HepG2 (cell line): ENCODE measurements at regions not wholly inside any gene's neighbourhood (a gene's known extent, or its start where the extent isn't known, plus 50 kb on each side); places are given as distances from the start of the nearest gene placed in this dataset.

Experiments
- ATAC-seq: fragments of 200-7000 bp; cut with Tn5 transposase; 3 replicates; pipeline ENCODE4 v1.9.1; 2020; ENCODE audit warnings: mild to moderate bottlenecking, moderate library complexity
- BruUV-seq: library from RNA; stranded (reverse); fragments of 400-500 nt; replicated peaks from 2 replicates; lab custom pipeline; 2021; lab: Mats Ljungman, UMichigan
- CTCF ChIA-PET: fragments of 300-600 bp; formaldehyde crosslinking; extraction: SDS; loops from one replicate; lab custom pipeline; 2021; ENCODE audit warnings: low total read pairs, inconsistent platforms, low intra/inter-chr PET ratio; lab: Yijun Ruan, JAX
- POLR2A ChIA-PET: fragments of 350-600 bp; sonication (Branson Sonifier 250); formaldehyde crosslinking; loops from one replicate; lab custom pipeline; 2020; ENCODE audit warnings: antibody characterized with exemption, inconsistent platforms; lab: Yijun Ruan, JAX
- DNase-seq: peaks from one replicate; pipeline ENCODE4 v3.0.0-alpha.2; 2015; ENCODE audit warnings: low spot score
- FAIRE-seq: peaks from 3 replicates; lab custom pipeline; 2011; peaks lifted over from hg19 to GRCh38; lab: Jason Lieb, UNC
- H2AFZ ChIP-seq: one replicate; pipeline ENCODE4 v1.6.1; 2011; ENCODE audit warnings: low read length, inconsistent platforms
- H3K27ac ChIP-seq: fragments of 300-600 bp; 3 replicates; pipeline ENCODE4 v1.8.0; 2011; ENCODE audit warnings: mixed run types, mild to moderate bottlenecking, mixed read lengths, low read length, inconsistent platforms; ENCODE audit not compliant: insufficient read depth; ENCODE audit errors: extremely low read length
- H3K27me3 ChIP-seq, 2 experiments: fragments of 200-600 bp in 1 of 2; 2 replicates in 1 of 2; 3 replicates in 1 of 2; pipeline versions ENCODE4 v1.6.0 to v1.8.0; 2011; ENCODE audit warnings: low read length in 2 of 2, mild to moderate bottlenecking in 2 of 2, moderate library complexity in 2 of 2, inconsistent platforms in 1 of 2; ENCODE audit not compliant: insufficient read depth in 2 of 2, control insufficient read depth in 1 of 2
- H3K36me3 ChIP-seq, 2 experiments: fragments of 200-600 bp in 1 of 2; replicated peaks in 1 of 2; 2 replicates in 1 of 2; 3 replicates in 1 of 2; pipeline versions ENCODE4 v1.5.1 to v1.8.0; 2011; ENCODE audit warnings: low read length in 2 of 2, inconsistent platforms in 1 of 2; ENCODE audit not compliant: insufficient read depth in 2 of 2, control insufficient read depth in 1 of 2
- H3K4me1 ChIP-seq: 2 replicates; pipeline ENCODE4 v1.5.1; 2012; ENCODE audit warnings: low read length, inconsistent platforms; ENCODE audit not compliant: insufficient read depth
- H3K4me2 ChIP-seq: 2 replicates; pipeline ENCODE4 v1.6.0; 2011; ENCODE audit warnings: low read depth, low read length, inconsistent platforms
- H3K4me3 ChIP-seq, 3 experiments: fragments of 200-600 bp in 1 of 3; sonication (generic), shearing (Covaris generic) in 1 of 3; replicated peaks in 1 of 3; 2 replicates each; pipeline ENCODE4 v1.5.1; 2011 to 2016; ENCODE audit warnings: low read length in 3 of 3, inconsistent platforms in 2 of 3, low read depth in 2 of 3, mild to moderate bottlenecking in 2 of 3, control low read depth in 1 of 3, mixed read lengths in 1 of 3; ENCODE audit not compliant: insufficient read depth in 1 of 3
- H3K79me2 ChIP-seq: one replicate; pipeline ENCODE4 v1.6.1; 2011; ENCODE audit warnings: low read length, inconsistent platforms; ENCODE audit not compliant: insufficient read depth
- H3K9ac ChIP-seq: 2 replicates; pipeline ENCODE4 v1.6.0; 2011; ENCODE audit warnings: mild to moderate bottlenecking, low read depth, low read length, inconsistent platforms; ENCODE audit not compliant: insufficient read depth
- H3K9me3 ChIP-seq: 2 replicates; pipeline ENCODE4 v1.5.1; 2012; ENCODE audit warnings: mild to moderate bottlenecking, low read length
- H4K20me1 ChIP-seq: 2 replicates; pipeline ENCODE4 v1.6.0; 2011; ENCODE audit warnings: inconsistent platforms, mild to moderate bottlenecking, low read length, moderate library complexity; ENCODE audit not compliant: insufficient read depth
- ATF1 ChIP-seq: IDR thresholded peaks from 2 replicates; pipeline ENCODE4 v1.6.1; 2016; ENCODE audit warnings: mild to moderate bottlenecking, control low read depth
- MIXL1 ChIP-seq: IDR thresholded peaks from 2 replicates; pipeline ENCODE4 v1.6.1; 2016
- NR2F2 ChIP-seq: IDR thresholded peaks from 2 replicates; pipeline ENCODE4 v1.6.1; 2012; ENCODE audit warnings: low read depth, inconsistent platforms, borderline replicate concordance
- RAD21 ChIP-seq: fragments of 450-650 bp; formaldehyde crosslinking; IDR thresholded peaks from 2 replicates; pipeline ENCODE4 v1.5.0; 2020; ENCODE audit warnings: mild to moderate bottlenecking
- SAP130 ChIP-seq: IDR thresholded peaks from 2 replicates; pipeline ENCODE4 v1.6.1; 2016; ENCODE audit warnings: low read depth
- STAG1 ChIP-seq: sonication (generic); formaldehyde crosslinking; IDR thresholded peaks from 2 replicates; pipeline ENCODE4 v1.4.0; 2020; ENCODE audit warnings: missing genetic modification reagents
- ZC3H4 ChIP-seq: sonication (generic); formaldehyde crosslinking; IDR thresholded peaks from 2 replicates; pipeline ENCODE4 v1.4.0; 2020; ENCODE audit warnings: missing genetic modification reagents, borderline replicate concordance
- ZNF20 ChIP-seq: sonication (generic); formaldehyde crosslinking; IDR thresholded peaks from 2 replicates; pipeline ENCODE4 v1.4.0; 2020; ENCODE audit warnings: mild to moderate bottlenecking, moderate library complexity, missing genetic modification reagents
- ZNF44 ChIP-seq: sonication (generic); formaldehyde crosslinking; IDR thresholded peaks from 2 replicates; pipeline ENCODE4 v1.5.1; 2020; ENCODE audit warnings: mild to moderate bottlenecking, missing genetic modification reagents
- ZNF670 ChIP-seq: sonication (generic); formaldehyde crosslinking; IDR thresholded peaks from 2 replicates; pipeline ENCODE4 v1.8.0; 2022; ENCODE audit warnings: mild to moderate bottlenecking, missing genetic modification reagents, borderline replicate concordance
- ZNF713 ChIP-seq: sonication (generic); formaldehyde crosslinking; IDR thresholded peaks from 2 replicates; pipeline ENCODE4 v1.4.0; 2020; ENCODE audit warnings: mild to moderate bottlenecking, missing genetic modification reagents
- WGBS: methylation state at CpG from one replicate; pipeline ENCODE4 v1.1.6; 2017; ENCODE audit warnings: low lambda C conversion rate; 5-methylcytosine and 5-hydroxymethylcytosine counted together
- in situ Hi-C: cut with HindIII; loops from 2 replicates; pipeline ENCODE4 v1.10.0; 2017; ENCODE audit warnings: low pct_unique_long_range_greater_than_20kb; ENCODE audit not compliant: extremely low pct_ligation_motif_present
- intact Hi-C: fragments of 100-400 bp; cut with micrococcal nuclease; formaldehyde crosslinking; loops from one replicate; pipeline ENCODE4 v1.10.0; 2022; ENCODE audit not compliant: unreplicated experiment
- TF ChIP-seq, protein P1 (sequence below): sonication (generic); formaldehyde crosslinking; IDR thresholded peaks from 2 replicates; pipeline ENCODE4 v1.8.1; 2023; ENCODE audit warnings: mild to moderate bottlenecking, missing genetic modification reagents
- TF ChIP-seq, protein P2 (sequence below): sonication (generic); formaldehyde crosslinking; IDR thresholded peaks from 2 replicates; pipeline ENCODE4 v1.5.0; 2020; ENCODE audit warnings: mild to moderate bottlenecking, missing genetic modification reagents, moderate library complexity
- TF ChIP-seq, protein P3 (sequence below): sonication (generic); formaldehyde crosslinking; IDR thresholded peaks from 2 replicates; pipeline ENCODE4 v1.4.0; 2020; ENCODE audit warnings: low read depth, missing genetic modification reagents
- TF ChIP-seq, protein P4 (sequence below): sonication (generic); formaldehyde crosslinking; IDR thresholded peaks from 2 replicates; pipeline ENCODE4 v1.4.0; 2020; ENCODE audit warnings: missing genetic modification reagents
- TF ChIP-seq, protein P5 (sequence below): IDR thresholded peaks from 2 replicates; pipeline ENCODE4 v1.6.1; 2016; ENCODE audit warnings: control low read depth

DNA sequence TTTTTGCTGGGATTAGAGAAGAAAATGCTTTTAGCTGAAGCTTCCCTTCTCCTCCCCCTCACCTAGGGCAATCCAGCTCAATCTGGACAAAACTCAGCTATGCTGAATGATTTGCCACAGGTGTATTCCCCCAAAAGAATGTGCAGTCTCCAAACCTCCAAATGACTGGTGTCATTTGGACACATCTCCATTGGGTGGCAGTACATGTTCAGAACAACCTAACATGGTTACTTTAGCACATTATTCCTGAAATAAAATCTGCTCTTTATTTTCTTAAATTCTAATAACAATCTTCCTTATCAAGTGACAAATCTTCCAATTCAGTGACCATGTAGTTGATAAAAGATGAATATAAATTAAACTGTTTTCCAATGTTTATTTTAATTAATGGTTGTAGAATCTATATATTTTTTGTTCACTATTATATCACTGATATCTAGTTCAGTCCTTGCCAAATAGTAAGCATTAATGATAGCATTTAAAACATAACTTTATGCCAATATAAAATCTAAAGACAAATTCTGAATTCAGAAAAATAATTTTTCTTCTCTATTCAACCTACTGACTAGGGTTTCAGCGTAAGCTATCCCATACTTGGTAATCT is 61.3 kb upstream of the MOCS2 start:
- ATAC-seq, result peak; percentile 72
- peak; percentile 70 for FAIRE-seq
- TF ChIP-seq NR2F2, result no peak
- TF ChIP-seq RAD21 (CRISPR knock-in tag), result peak; percentile 38; the same call in 1 of the 2 replicates
- TF ChIP-seq, protein P1, sequence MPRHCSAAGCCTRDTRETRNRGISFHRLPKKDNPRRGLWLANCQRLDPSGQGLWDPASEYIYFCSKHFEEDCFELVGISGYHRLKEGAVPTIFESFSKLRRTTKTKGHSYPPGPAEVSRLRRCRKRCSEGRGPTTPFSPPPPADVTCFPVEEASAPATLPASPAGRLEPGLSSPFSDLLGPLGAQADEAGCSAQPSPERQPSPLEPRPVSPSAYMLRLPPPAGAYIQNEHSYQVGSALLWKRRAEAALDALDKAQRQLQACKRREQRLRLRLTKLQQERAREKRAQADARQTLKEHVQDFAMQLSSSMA (CRISPR knock-in tag), result no peak
- TF ChIP-seq ZC3H4 (CRISPR knock-in tag), result no peak
- TF ChIP-seq, protein P2, sequence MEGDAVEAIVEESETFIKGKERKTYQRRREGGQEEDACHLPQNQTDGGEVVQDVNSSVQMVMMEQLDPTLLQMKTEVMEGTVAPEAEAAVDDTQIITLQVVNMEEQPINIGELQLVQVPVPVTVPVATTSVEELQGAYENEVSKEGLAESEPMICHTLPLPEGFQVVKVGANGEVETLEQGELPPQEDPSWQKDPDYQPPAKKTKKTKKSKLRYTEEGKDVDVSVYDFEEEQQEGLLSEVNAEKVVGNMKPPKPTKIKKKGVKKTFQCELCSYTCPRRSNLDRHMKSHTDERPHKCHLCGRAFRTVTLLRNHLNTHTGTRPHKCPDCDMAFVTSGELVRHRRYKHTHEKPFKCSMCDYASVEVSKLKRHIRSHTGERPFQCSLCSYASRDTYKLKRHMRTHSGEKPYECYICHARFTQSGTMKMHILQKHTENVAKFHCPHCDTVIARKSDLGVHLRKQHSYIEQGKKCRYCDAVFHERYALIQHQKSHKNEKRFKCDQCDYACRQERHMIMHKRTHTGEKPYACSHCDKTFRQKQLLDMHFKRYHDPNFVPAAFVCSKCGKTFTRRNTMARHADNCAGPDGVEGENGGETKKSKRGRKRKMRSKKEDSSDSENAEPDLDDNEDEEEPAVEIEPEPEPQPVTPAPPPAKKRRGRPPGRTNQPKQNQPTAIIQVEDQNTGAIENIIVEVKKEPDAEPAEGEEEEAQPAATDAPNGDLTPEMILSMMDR (CRISPR knock-in tag), result peak; percentile 74
- TF ChIP-seq ZNF670 (CRISPR knock-in tag), result no peak
- TF ChIP-seq, protein P3, sequence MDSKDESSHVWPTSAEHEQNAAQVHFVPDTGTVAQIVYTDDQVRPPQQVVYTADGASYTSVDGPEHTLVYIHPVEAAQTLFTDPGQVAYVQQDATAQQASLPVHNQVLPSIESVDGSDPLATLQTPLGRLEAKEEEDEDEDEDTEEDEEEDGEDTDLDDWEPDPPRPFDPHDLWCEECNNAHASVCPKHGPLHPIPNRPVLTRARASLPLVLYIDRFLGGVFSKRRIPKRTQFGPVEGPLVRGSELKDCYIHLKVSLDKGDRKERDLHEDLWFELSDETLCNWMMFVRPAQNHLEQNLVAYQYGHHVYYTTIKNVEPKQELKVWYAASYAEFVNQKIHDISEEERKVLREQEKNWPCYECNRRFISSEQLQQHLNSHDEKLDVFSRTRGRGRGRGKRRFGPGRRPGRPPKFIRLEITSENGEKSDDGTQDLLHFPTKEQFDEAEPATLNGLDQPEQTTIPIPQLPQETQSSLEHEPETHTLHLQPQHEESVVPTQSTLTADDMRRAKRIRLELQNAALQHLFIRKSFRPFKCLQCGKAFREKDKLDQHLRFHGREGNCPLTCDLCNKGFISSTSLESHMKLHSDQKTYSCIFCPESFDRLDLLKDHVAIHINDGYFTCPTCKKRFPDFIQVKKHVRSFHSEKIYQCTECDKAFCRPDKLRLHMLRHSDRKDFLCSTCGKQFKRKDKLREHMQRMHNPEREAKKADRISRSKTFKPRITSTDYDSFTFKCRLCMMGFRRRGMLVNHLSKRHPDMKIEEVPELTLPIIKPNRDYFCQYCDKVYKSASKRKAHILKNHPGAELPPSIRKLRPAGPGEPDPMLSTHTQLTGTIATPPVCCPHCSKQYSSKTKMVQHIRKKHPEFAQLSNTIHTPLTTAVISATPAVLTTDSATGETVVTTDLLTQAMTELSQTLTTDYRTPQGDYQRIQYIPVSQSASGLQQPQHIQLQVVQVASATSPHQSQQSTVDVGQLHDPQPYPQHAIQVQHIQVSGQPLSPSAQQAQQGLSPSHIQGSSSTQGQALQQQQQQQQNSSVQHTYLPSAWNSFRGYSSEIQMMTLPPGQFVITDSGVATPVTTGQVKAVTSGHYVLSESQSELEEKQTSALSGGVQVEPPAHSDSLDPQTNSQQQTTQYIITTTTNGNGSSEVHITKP (CRISPR knock-in tag), result no peak
- TF ChIP-seq SAP130, result no peak
- no peak for TF ChIP-seq MIXL1
- TF ChIP-seq ZNF713, result no peak
- TF ChIP-seq, protein P4, sequence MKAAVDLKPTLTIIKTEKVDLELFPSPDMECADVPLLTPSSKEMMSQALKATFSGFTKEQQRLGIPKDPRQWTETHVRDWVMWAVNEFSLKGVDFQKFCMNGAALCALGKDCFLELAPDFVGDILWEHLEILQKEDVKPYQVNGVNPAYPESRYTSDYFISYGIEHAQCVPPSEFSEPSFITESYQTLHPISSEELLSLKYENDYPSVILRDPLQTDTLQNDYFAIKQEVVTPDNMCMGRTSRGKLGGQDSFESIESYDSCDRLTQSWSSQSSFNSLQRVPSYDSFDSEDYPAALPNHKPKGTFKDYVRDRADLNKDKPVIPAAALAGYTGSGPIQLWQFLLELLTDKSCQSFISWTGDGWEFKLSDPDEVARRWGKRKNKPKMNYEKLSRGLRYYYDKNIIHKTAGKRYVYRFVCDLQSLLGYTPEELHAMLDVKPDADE (CRISPR knock-in tag), result no peak
- TF ChIP-seq STAG1, result peak; percentile 84
- no peak for TF ChIP-seq ATF1
- no peak for TF ChIP-seq ZNF44 (CRISPR knock-in tag)
- no peak for TF ChIP-seq ZNF20
- TF ChIP-seq, protein P5, sequence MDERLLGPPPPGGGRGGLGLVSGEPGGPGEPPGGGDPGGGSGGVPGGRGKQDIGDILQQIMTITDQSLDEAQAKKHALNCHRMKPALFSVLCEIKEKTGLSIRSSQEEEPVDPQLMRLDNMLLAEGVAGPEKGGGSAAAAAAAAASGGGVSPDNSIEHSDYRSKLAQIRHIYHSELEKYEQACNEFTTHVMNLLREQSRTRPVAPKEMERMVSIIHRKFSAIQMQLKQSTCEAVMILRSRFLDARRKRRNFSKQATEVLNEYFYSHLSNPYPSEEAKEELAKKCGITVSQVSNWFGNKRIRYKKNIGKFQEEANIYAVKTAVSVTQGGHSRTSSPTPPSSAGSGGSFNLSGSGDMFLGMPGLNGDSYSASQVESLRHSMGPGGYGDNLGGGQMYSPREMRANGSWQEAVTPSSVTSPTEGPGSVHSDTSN (CRISPR knock-in tag), result no peak

More for the DNA sequence above, 61.3 kb upstream of the MOCS2 start:
- DNase-seq, result peak; percentile 23
- Histone ChIP-seq H3K36me3 (no peaks in the 10 kb centered on the region), H3K27me3 (no peaks in the 10 kb centered on the region; a peak in 2 of 5 replicates), H3K4me1 (no peaks in the 10 kb centered on the region), H3K4me3 (no peak overlapping the region), H3K9ac (no peak overlapping the region), H3K9me3 (no peaks in the 10 kb centered on the region), H3K79me2 (no peaks in the 10 kb centered on the region), H3K27ac (no peak overlapping the region), H2AFZ (no peak overlapping the region), H4K20me1 (no peaks in the 10 kb centered on the region), H3K4me2 (no peak overlapping the region)
- ChIA-PET POLR2A (no interaction called here), CTCF (interaction anchor here (1.3 to 1.4 kb wide), 4 partner anchors 1047 to 1064 kb away, joined by 3 to 6 read pairs (median 4); no protein-coding TSS in a partner anchor)
- in situ Hi-C loops, result loop anchor here (10.0 kb wide), 1 partner anchor 1054 kb away; no protein-coding TSS in a partner anchor
- intact Hi-C loops, result loop anchor here (2.0 to 5.0 kb wide), 2 partner anchors 256 to 1048 kb away; no protein-coding TSS in a partner anchor
- 89% methylated on average over 1 of the region's 1 CpG for WGBS
- BruUV-seq, result no TSS peak
